Left lobe of liver (tissue), 2 donors: ENCODE measurements at regions not wholly inside any gene's neighbourhood (a gene's known extent, or its start where the extent isn't known, plus 50 kb on each side); places are given as distances from the start of the nearest gene placed in this dataset.

Experiments used
- ATAC-seq: fragments of 200-7000 bp; cut with Tn5 transposase; one replicate; pipeline ENCODE4 v1.9.1; 2020; ENCODE audit warnings: mild to moderate bottlenecking, moderate library complexity
- DNase-seq: peaks from one replicate; pipeline ENCODE4 v3.0.0-alpha.2; 2020; ENCODE audit warnings: low spot score
- donor health status: DM: no; HTN: no; CAD: no; lungs with moderate emphysema.
- donor health status: DM: no; HTN: yes; CAD: no.

DNA sequence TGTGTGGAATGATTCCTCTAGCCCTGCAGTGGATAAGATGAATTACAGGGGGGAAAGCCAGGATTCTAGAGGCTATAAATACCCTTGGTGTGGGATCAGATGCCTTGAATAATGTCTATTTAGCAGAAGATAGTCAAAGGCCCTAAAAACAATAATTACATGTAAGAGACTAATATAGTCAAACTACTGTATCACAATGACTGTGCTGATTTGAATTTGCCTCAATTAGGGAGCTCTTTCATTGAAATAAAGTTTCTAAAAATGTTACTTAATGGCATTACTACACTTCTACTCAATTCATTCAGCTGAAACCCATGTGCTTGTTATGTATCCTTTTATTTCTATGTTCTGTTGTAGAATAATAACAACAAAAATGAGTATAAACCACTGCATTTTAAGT, 915.6 kb downstream of the TUSC7 start:
- ATAC-seq, result no peak
- DNase-seq, result no peak

DNA sequence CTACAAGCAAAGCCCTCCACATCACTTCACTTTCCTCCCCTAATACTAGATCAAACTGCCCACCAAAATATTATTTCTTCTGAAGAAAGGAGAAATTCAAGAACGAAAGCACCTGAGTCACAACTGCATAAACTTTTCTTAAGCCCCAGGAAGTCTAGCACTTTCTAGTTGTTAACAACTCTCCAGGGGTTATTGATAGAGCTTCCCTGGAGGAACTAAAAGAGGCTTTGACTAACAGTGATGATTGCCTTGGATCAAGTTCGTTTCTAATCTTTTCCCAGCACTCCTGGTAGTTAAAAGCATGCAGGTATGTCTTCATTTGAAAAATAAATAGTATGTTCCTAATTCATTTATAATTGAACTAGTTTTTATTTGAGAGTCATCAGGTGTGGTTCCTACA, 917.0 kb downstream of the TUSC7 start:
- no peak for DNase-seq
- ATAC-seq, result no peak

DNA sequence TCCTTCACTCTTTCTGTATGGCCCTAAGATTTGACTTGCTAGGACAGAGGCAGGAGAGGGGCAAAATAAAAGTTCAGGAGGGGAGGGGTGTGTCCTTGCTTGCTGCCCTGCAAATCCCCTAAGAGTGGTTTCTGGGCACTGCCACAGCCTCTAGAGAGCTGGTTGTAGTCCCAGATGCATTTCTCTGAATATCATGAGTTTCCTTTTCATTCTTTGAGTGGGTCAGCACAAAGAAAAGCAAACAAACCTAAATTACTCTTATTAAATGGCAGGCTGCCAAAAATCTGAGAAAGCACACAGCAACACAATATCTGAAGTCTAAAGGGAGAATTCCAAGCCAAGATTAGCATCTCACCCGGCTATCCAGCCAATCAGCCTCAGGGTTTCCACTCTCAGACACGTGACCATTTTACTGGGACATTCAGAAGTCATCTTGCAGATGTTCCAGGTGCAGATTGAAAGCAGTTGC, 919.3 kb downstream of the TUSC7 start:
- no peak for DNase-seq
- no peak for ATAC-seq

DNA sequence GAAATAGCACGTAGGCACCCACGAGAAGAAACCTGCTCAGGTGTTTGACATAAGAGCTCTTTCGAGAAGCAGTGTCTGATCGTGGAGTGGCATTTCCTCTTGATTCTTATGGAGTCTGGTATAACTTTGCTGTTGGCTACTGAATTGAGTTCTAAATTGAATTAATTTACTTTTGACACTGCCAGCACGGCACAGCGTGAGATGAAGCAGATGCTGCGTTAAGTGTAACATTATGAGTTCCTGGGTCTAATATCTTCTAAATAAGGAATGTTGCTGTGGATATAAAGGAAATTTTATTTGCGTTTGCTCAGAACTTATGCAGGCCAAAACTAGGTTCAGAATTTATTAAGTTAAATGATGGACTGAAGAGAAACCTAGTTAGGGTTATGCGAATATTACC, 919.9 kb downstream of the TUSC7 start:
- no peak for ATAC-seq
- DNase-seq, result no peak

DNA sequence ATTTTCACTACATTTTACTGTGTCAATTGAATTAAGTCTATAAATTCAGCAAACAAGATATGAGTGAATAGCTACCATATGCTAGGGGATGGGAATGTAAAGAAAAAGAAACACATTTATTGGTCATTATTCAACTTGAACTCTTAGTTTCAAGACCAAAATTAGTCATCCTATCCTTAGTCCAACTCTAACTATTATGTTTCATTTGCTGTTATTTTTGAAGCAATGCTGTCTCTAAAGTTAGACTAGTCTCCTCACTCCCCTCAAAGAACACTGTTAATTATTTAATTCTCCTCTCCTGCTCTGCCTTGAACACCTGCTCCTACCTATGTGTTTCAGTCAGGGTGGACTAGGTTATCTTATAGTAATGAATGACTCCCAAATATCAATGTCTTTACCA, 920.9 kb downstream of the TUSC7 start:
- ATAC-seq (no peak), DNase-seq (no peak)

GRCh38 chr3:117630885-117631284, 921.3 kb downstream of the TUSC7 start:
- DNase-seq (no peak), ATAC-seq (no peak)

- ATAC-seq, result no peak
These were observed 922.2 kb downstream of the TUSC7 start for GRCh38 chr3:117631781-117632180.

DNA sequence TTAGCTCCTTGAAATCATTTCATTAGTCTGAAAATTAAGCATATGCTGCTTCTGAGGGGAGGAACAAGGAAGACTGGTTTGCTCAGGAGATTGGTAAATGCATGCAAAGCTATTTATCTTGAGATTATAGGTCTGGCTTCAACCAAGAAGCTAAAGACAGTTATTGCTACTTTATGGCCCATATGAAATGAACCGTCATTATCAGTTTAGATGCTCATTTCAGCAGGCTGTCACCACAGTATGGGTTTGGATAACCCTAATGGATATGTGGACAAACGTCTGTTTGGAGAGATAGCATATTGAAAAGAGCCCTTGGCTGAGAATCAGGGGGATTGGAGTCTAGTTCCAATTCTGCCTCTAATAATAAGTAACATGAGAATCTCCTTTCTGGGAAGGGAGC, 922.6 kb downstream of the TUSC7 start:
- DNase-seq, result no peak
- no peak for ATAC-seq

More at GRCh38 chr3:117631781-117632180, 922.2 kb downstream of the TUSC7 start:
- no peak for DNase-seq

- no peak for DNase-seq
- no peak for ATAC-seq
These were observed 923.6 kb downstream of the TUSC7 start for GRCh38 chr3:117633207-117633606.

DNA sequence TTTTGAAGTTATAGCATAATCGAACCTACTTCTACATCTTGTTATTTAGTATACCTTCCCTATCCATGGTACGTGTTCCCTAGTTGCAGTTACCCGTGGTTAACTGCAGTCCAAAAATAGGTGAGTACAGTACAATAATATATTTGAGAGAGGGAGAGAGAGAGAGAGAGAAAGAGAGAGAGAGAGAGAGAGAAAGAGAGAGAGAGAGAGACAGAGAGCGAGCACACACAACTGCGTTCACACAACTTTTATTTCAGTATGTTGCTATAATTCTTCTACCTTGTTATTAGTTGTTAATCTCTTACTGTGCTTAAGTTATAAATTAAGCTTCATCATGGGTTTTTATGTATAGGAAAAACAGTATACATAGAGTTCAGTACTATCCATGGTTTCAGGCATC, 928.1 kb downstream of the TUSC7 start:
- ATAC-seq, result no peak
- DNase-seq, result no peak

GRCh38 chr3:117644203-117644602, 934.6 kb downstream of the TUSC7 start:
- ATAC-seq (no peak), DNase-seq (no peak)

- ATAC-seq (no peak), DNase-seq (no peak)
These were observed 936.1 kb downstream of the TUSC7 start for GRCh38 chr3:117645561-117646242.

GRCh38 chr3:117647435-117647834, 937.9 kb downstream of the TUSC7 start:
- DNase-seq, result no peak
- no peak for ATAC-seq

- ATAC-seq, result no peak
- DNase-seq, result no peak
These were observed 941.7 kb downstream of the TUSC7 start for GRCh38 chr3:117651246-117651645.

GRCh38 chr3:117656391-117656790, 946.8 kb downstream of the TUSC7 start:
- no peak for ATAC-seq
- DNase-seq, result no peak

DNA sequence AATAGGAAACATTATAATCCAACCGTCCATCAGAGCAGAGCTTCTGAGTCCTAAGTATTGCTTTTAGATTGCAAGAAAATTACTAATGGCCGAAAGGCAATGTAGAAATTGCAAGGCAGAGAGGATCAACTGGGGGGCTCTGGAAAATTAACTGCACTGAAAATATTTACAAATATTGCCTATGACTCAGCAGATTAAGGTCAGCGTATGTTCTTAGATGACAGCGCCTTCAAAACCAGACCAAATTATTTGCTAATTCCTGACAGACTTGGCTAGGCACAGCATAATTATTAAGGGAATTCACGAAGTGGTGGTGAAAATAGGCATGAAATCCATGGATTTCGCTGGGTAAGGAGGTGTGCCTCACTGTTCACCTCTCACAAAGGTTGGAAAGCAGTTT, 947.7 kb downstream of the TUSC7 start:
- ATAC-seq (no peak), DNase-seq (no peak)

- ATAC-seq, result no peak
- no peak for DNase-seq
These were observed 951.6 kb downstream of the TUSC7 start for GRCh38 chr3:117660941-117661817.

DNA sequence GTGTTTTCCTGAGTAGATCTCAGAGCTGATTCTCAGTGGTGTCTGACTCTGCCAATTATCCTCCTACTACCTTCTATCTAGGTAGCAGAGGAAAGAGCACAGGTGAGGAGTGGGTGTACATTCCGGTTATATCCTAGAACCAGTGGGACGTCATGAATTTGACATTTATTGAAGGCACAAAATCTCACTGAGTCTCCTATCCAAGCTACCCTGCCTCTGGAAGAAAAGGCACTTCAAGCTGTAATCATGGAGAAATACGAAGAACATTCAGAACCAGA, 952.2 kb downstream of the TUSC7 start:
- no peak for ATAC-seq
- DNase-seq, result no peak

DNA sequence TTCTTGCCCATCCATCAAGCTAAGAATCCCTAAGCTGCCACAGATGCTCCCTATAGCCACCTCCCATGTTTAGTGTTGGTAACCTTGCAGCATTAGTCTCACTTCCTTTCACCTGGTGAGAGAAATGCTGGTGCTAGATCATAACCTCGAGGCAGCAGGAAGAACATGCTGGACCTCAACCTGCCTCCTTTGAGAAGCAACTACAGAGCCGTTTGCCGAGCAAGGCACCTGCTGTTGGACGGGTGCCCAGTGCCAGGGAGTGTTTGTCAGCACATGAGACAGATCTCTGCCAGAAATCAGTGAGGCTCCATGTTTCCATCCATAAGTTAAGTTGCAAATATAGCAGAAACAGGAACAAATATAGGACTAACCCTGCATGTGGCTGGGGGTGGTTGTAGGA, 955.7 kb downstream of the TUSC7 start:
- no peak for ATAC-seq
- DNase-seq, result no peak

- ATAC-seq (no peak), DNase-seq (no peak)
These were observed 956.7 kb downstream of the TUSC7 start for GRCh38 chr3:117666325-117666724.

DNA sequence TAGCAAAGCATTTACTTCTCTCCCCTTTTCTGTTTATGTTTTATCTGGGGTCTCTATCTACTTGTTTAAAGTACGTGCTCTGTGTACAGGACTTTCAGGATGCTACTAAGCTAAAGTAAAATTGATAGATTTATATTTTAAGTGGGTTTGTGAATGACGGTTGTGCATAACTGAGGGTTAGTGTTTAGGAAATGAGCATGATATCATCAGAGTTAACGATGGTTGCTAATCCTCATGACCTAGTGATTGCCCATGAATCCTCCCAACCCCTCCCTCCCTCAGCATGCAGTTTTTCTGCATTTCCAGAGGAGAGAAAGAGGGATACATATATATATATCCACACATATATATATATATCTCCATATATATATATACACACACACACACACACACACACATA, 957.2 kb downstream of the TUSC7 start:
- DNase-seq (no peak), ATAC-seq (no peak)

GRCh38 chr3:117669774-117670173, 960.2 kb downstream of the TUSC7 start:
- ATAC-seq, result no peak
- no peak for DNase-seq
